Astrocyte (in vitro differentiated cells and primary cell): ENCODE measurements at regions not wholly inside any gene's neighbourhood (a gene's known extent, or its start where the extent isn't known, plus 50 kb on each side); places are given as distances from the start of the nearest gene placed in this dataset.

Experiments
- DNase-seq: peaks from one replicate; pipeline ENCODE4 v3.0.0-alpha.2; 2010; ENCODE audit warnings: low read depth
- FAIRE-seq: peaks from 2 replicates; lab custom pipeline; 2011; peaks lifted over from hg19 to GRCh38; lab: Jason Lieb, UNC
- H2AFZ ChIP-seq: 2 replicates; pipeline ENCODE4 v1.6.0; 2012; ENCODE audit warnings: low read depth, low read length, inconsistent platforms
- H3K27ac ChIP-seq: 2 replicates; pipeline ENCODE4 v1.5.1; 2011; ENCODE audit warnings: low read depth, low read length, inconsistent platforms
- H3K27me3 ChIP-seq: 2 replicates; pipeline ENCODE4 v1.6.0; 2011; ENCODE audit warnings: low read length, inconsistent platforms; ENCODE audit not compliant: insufficient read depth
- H3K36me3 ChIP-seq: 2 replicates; pipeline ENCODE4 v1.5.1; 2011; ENCODE audit warnings: low read length, inconsistent platforms; ENCODE audit not compliant: insufficient read depth
- H3K4me1 ChIP-seq: 2 replicates; pipeline ENCODE4 v1.5.1; 2011; ENCODE audit warnings: low read length, inconsistent platforms; ENCODE audit not compliant: insufficient read depth
- H3K4me2 ChIP-seq: 2 replicates; pipeline ENCODE4 v1.6.0; 2012; ENCODE audit warnings: low read length, inconsistent platforms
- H3K4me3 ChIP-seq: 2 replicates; pipeline ENCODE4 v1.5.1; 2011; ENCODE audit warnings: low read depth, mild to moderate bottlenecking, low read length, inconsistent platforms; ENCODE audit not compliant: insufficient read depth
- H3K79me2 ChIP-seq: 2 replicates; pipeline ENCODE4 v1.6.0; 2012; ENCODE audit warnings: mild to moderate bottlenecking, low read length, inconsistent platforms; ENCODE audit not compliant: insufficient read depth
- H3K9ac ChIP-seq: 2 replicates; pipeline ENCODE4 v1.6.0; 2012; ENCODE audit warnings: mild to moderate bottlenecking, low read length, inconsistent platforms
- H3K9me3 ChIP-seq: 2 replicates; pipeline ENCODE4 v1.5.1; 2012; ENCODE audit warnings: low read depth, mild to moderate bottlenecking, low read length, inconsistent platforms; ENCODE audit not compliant: insufficient read depth
- H4K20me1 ChIP-seq: 2 replicates; pipeline ENCODE4 v1.6.0; 2012; ENCODE audit warnings: low read length, inconsistent platforms; ENCODE audit not compliant: insufficient read depth
- H3K27ac Mint-ChIP-seq: one replicate; pipeline ENCODE4 v1.8.0; 2021; ENCODE audit warnings: mild to moderate bottlenecking, mixed read lengths; ENCODE audit not compliant: unreplicated experiment
- H3K27me3 Mint-ChIP-seq: one replicate; pipeline ENCODE4 v1.8.0; 2021; ENCODE audit warnings: low read depth, mixed read lengths; ENCODE audit not compliant: unreplicated experiment
- H3K36me3 Mint-ChIP-seq: one replicate; pipeline ENCODE4 v1.8.0; 2021; ENCODE audit warnings: low read depth, mixed read lengths; ENCODE audit not compliant: unreplicated experiment
- H3K4me1 Mint-ChIP-seq: one replicate; pipeline ENCODE4 v1.8.0; 2021; ENCODE audit warnings: low read depth, mixed read lengths; ENCODE audit not compliant: unreplicated experiment
- H3K4me3 Mint-ChIP-seq: one replicate; pipeline ENCODE4 v1.8.0; 2021; ENCODE audit warnings: mild to moderate bottlenecking, moderate library complexity, mixed read lengths; ENCODE audit not compliant: unreplicated experiment
- H3K9me3 Mint-ChIP-seq: one replicate; pipeline ENCODE4 v1.8.0; 2021; ENCODE audit warnings: mild to moderate bottlenecking, mixed read lengths; ENCODE audit not compliant: unreplicated experiment
- CTCF ChIP-seq: IDR thresholded peaks from 2 replicates; pipeline ENCODE4 v1.5.1; 2011; ENCODE audit warnings: low read depth, mild to moderate bottlenecking, inconsistent platforms, low read length, moderate library complexity; ENCODE audit not compliant: insufficient read depth
- EZH2 ChIP-seq: IDR thresholded peaks from 2 replicates; pipeline ENCODE4 v1.6.1; 2012; ENCODE audit warnings: mild to moderate bottlenecking, low read length, inconsistent platforms; ENCODE audit not compliant: insufficient read depth

GRCh38 chr6:91816335-91816734 is 1229.5 kb upstream of the MAP3K7 start:
- Histone ChIP-seq H3K36me3 (no peaks in the 10 kb centered on the region), H2AFZ (no peak overlapping the region), H3K9me3 (no peaks in the 10 kb centered on the region), H3K4me1 (no peaks in the 10 kb centered on the region), H3K27me3 (no peaks in the 10 kb centered on the region), H3K79me2 (no peaks in the 10 kb centered on the region), H3K4me3 (no peak overlapping the region), H3K9ac (no peak overlapping the region), H3K27ac (no peak overlapping the region), H4K20me1 (no peaks in the 10 kb centered on the region), H3K4me2 (no peak overlapping the region)
- Mint-ChIP-seq H3K4me1 (peaks cover 6% of the 10 kb centered on the region), H3K4me3 (no peak overlapping the region), H3K27ac (no peak overlapping the region), H3K36me3 (no peaks in the 10 kb centered on the region), H3K27me3 (no peaks in the 10 kb centered on the region), H3K9me3 (no peaks in the 10 kb centered on the region)
- FAIRE-seq: no peak
- TF ChIP-seq CTCF (no peak), EZH2 (no peak)
- no peak for DNase-seq

- no peak overlapping the region for H3K27ac ChIP-seq
Observed at GRCh38 chr6:91813641-91814040, 1226.8 kb upstream of the MAP3K7 start.

More at GRCh38 chr6:91813641-91814040, 1226.8 kb upstream of the MAP3K7 start:
- H4K20me1 ChIP-seq: no peaks in the 10 kb centered on the region
- no peaks in the 10 kb centered on the region for H3K79me2 ChIP-seq
- Mint-ChIP-seq H3K27ac (no peak overlapping the region), H3K27me3 (no peaks in the 10 kb centered on the region), H3K36me3 (no peaks in the 10 kb centered on the region), H3K9me3 (no peaks in the 10 kb centered on the region), H3K4me1 (peaks cover 6% of the 10 kb centered on the region), H3K4me3 (no peak overlapping the region)
- no peak overlapping the region for H3K4me3 ChIP-seq
- no peak overlapping the region for H2AFZ ChIP-seq
- H3K4me1 ChIP-seq: no peaks in the 10 kb centered on the region
- no peak overlapping the region for H3K9ac ChIP-seq
- TF ChIP-seq CTCF (no peak), EZH2 (no peak)
- H3K9me3 ChIP-seq: no peaks in the 10 kb centered on the region
- DNase-seq (no peak), FAIRE-seq (no peak)
- no peaks in the 10 kb centered on the region for H3K36me3 ChIP-seq
- no peaks in the 10 kb centered on the region for H3K27me3 ChIP-seq
- no peak overlapping the region for H3K4me2 ChIP-seq
